ENCODE measurements at regions not wholly inside any gene's neighbourhood (a gene's known extent, or its start where the extent isn't known, plus 50 kb on each side); places are given as distances from the start of the nearest gene placed in this dataset.
"Not testable (repeated sequence)": the region's sequence is repeated elsewhere in the genome, so short reads cannot be mapped to it uniquely, and the experiment has no call there.

- Histone ChIP-seq H3K9me3 (ENCODE audit: control insufficient read depth, insufficient read depth, low read depth, low read length) (no peaks in the 10 kb centered on the region), H3K4me3 (ENCODE audit: low read depth in 2 of 2, low read length in 2 of 2) (no peak overlapping the region), H3K27me3 (ENCODE audit: control insufficient read depth, insufficient read depth, low read length) (no peaks in the 10 kb centered on the region), H3K27ac (ENCODE audit: low read length) (no peak overlapping the region), H3K36me3 (ENCODE audit: control insufficient read depth, insufficient read depth, low read length) (no peaks in the 10 kb centered on the region), H3K4me1 (ENCODE audit: control insufficient read depth, insufficient read depth, low read length) (no peaks in the 10 kb centered on the region)
- DNase-seq (ENCODE audit: low read depth, low spot score) (no peak), ATAC-seq (no peak)
- POLR2A ChIA-PET = no interaction called here
- CTCF ChIA-PET = no interaction called here
- TF ChIP-seq TCF7L2 (IDR thresholded peaks at IDR 0.05; ENCODE audit: low read depth, low read length) (no peak), POLR2AphosphoS5 (IDR thresholded peaks at IDR 0.05; ENCODE audit: low read depth, low read length) (no peak), SIN3A (IDR thresholded peaks at IDR 0.05; ENCODE audit: borderline replicate concordance, insufficient read depth, low read depth, low read length) (no peak), REST (IDR thresholded peaks at IDR 0.05; ENCODE audit: insufficient read depth in 1 of 2, low read depth in 2 of 2, low read length in 1 of 2) (no peak), CTCF (IDR thresholded peaks at IDR 0.05) (no peak)
- BruUV-seq (replicated peaks) = no TSS peak
- in situ Hi-C loops (cut with HindIII; ENCODE audit: low pct_unique_long_range_greater_than_20kb, low sequenced_read_pairs) = no loop called here
- intact Hi-C loops (cut with micrococcal nuclease; ENCODE audit: unreplicated experiment) = no loop called here
Observed at GRCh38 chr13:24619282-24619681, 60.9 kb upstream of the ATP12A start.

DNA sequence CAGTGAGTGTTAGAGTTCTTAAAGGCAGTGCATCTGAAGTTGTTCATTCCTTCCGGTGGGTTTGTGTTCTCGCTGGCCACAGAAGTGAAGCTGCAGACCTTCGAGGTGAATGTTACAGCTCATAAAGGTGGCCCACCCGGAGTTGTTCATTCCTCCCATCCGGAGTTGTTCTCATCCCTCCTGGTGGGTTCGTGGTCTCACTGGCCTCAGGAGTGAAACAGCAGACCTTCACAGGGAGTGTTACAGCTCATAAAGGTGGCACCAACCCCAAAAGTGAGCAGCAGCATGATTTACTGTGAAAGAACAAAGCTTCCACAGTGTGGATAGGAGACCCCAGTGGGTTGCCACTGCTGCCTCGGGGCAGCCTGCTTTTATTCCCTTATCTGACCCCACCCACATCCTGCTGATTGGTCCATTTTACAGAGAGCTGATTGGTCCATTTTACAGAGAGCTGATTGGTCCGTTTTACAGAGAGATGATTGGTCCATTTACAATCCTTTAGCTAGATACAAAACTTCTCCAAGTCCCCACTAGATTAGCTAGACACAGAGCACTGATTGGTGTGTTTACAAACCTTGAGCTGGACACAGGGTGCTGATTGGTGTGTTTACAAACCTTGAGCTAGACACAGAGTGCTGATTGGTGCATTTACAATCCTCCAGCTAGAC is 57.6 kb upstream of the ATP12A start:
- H3K4me3 ChIP-seq (ENCODE audit: low read depth in 2 of 2, low read length in 2 of 2); in situ Hi-C loops (cut with HindIII; ENCODE audit: low pct_unique_long_range_greater_than_20kb, low sequenced_read_pairs); POLR2A ChIA-PET; BruUV-seq (replicated peaks); H3K36me3 ChIP-seq (ENCODE audit: control insufficient read depth, insufficient read depth, low read length); ATAC-seq; intact Hi-C loops (cut with micrococcal nuclease; ENCODE audit: unreplicated experiment); CTCF ChIA-PET; DNase-seq (ENCODE audit: low read depth, low spot score); H3K9me3 ChIP-seq (ENCODE audit: control insufficient read depth, insufficient read depth, low read depth, low read length); H3K27me3 ChIP-seq (ENCODE audit: control insufficient read depth, insufficient read depth, low read length); H3K4me1 ChIP-seq (ENCODE audit: control insufficient read depth, insufficient read depth, low read length); H3K27ac ChIP-seq (ENCODE audit: low read length): not testable (repeated sequence)

- ATAC-seq = no peak
- Histone ChIP-seq H3K9me3 (ENCODE audit: control insufficient read depth, insufficient read depth, low read depth, low read length) (no peaks in the 10 kb centered on the region), H3K27me3 (ENCODE audit: control insufficient read depth, insufficient read depth, low read length) (no peaks in the 10 kb centered on the region), H3K4me1 (ENCODE audit: control insufficient read depth, insufficient read depth, low read length) (no peaks in the 10 kb centered on the region), H3K36me3 (ENCODE audit: control insufficient read depth, insufficient read depth, low read length) (no peaks in the 10 kb centered on the region), H3K27ac (ENCODE audit: low read length) (no peak overlapping the region), H3K4me3 (ENCODE audit: low read depth in 2 of 2, low read length in 2 of 2) (no peak overlapping the region)
- POLR2A ChIA-PET = no interaction called here
- TF ChIP-seq CTCF (IDR thresholded peaks at IDR 0.05) (no peak), SIN3A (IDR thresholded peaks at IDR 0.05; ENCODE audit: borderline replicate concordance, insufficient read depth, low read depth, low read length) (no peak), TCF7L2 (IDR thresholded peaks at IDR 0.05; ENCODE audit: low read depth, low read length) (no peak), REST (IDR thresholded peaks at IDR 0.05; ENCODE audit: insufficient read depth in 1 of 2, low read depth in 2 of 2, low read length in 1 of 2) (no peak)
- in situ Hi-C loops (cut with HindIII; ENCODE audit: low pct_unique_long_range_greater_than_20kb, low sequenced_read_pairs) (no loop called here), intact Hi-C loops (cut with micrococcal nuclease; ENCODE audit: unreplicated experiment) (no loop called here)
- no peak for DNase-seq (ENCODE audit: low read depth, low spot score)
- CTCF ChIA-PET = no interaction called here
- no TSS peak for BruUV-seq (replicated peaks)
Observed at GRCh38 chr13:24623149-24623665, 57.0 kb upstream of the ATP12A start.
